ENCODE measurements at regions not wholly inside any gene's neighbourhood (a gene's known extent, or its start where the extent isn't known, plus 50 kb on each side); places are given as distances from the start of the nearest gene placed in this dataset.
A peak's percentile ranks its signal among the peaks of the same experiment; 100 is the strongest.
"Not testable (repeated sequence)": the region's sequence is repeated elsewhere in the genome, so short reads cannot be mapped to it uniquely, and the experiment has no call there.

DNA sequence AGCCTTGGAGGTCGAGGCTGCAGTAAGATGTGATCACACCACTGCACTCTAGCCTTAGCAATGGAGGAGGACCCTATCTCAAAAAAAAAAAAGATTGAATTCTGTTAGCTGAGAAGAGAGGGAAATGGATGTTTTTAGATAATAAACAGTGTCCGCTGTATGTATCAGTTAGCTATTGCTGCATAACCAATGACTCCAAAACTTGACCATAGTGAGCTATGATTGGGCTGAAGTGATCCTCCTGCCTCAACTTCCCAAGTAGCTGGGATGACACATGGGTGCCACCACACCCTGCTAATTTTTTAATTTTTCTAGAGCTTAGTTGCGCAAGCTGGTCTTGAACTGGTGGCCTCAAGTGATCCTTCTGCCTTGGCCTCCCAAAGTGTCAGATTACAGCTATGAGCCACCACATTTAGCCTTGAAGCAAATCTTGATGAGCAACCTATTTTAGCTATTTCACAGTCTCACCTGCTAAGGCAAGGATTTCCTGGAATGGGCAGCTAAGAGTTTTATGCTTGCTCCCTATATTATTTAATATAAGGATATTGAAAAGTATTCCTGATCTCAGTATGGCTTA lies 68.3 kb upstream of the ATF7IP2 start:
- no peak for DNase-seq

DNA sequence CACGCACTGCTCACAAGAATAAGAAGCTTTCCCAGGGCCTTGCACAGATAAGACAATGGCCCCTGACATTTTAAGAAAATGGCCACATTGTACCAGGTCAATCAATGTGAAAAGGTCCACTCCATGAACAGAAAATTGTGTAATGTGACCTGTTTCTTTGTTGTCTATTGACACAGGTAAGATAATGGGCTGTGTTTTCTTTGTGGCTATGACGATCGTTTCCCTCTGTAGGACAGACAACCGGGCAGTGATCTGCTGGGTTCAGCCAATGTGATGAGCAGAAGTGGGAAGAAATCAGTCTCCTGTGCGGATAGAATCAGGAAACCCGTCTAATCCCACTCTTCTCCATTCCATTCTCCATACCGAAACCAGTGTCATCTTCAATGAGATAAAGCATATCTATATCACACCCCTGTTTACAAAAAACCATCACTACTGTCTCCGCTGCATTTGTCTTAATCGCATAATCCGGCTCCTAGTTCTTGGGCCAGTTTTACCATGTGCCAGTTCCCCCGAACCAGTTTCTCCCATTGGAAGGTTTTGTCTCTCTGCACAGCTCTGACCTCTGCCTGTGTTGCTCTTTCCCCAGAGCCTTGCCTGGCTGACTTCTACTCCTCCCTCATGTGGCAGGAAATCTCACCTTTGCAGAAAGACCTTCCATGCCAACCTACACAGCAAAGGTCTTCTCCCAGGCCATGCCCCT lies 66.9 kb upstream of the ATF7IP2 start:
- DNase-seq = peak; percentile 4

- no peak for DNase-seq
These were observed 64.2 kb upstream of the ATF7IP2 start for GRCh38 chr16:10321407-10322387.

- DNase-seq = no peak
These were observed 62.9 kb upstream of the ATF7IP2 start for GRCh38 chr16:10322723-10323527.

DNA sequence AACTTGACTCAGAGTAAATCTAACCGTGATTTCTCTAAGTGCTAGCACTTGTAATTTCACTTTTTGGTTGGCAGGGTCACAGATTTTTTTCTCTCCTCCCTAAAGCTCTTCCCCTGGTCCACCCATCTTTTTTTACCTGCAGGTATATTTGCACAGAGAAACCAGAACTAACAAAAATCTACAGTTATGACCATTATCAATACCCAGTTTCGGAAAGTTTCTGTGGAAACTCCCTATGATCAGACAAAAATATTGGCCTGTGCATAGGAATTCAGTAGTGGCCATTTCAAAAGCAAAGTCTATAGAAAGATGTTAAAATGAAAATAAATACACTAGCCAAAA lies 62.4 kb upstream of the ATF7IP2 start:
- no peak for DNase-seq

- no peak for DNase-seq
These were observed 61.7 kb upstream of the ATF7IP2 start for GRCh38 chr16:10324210-10324609.

DNA sequence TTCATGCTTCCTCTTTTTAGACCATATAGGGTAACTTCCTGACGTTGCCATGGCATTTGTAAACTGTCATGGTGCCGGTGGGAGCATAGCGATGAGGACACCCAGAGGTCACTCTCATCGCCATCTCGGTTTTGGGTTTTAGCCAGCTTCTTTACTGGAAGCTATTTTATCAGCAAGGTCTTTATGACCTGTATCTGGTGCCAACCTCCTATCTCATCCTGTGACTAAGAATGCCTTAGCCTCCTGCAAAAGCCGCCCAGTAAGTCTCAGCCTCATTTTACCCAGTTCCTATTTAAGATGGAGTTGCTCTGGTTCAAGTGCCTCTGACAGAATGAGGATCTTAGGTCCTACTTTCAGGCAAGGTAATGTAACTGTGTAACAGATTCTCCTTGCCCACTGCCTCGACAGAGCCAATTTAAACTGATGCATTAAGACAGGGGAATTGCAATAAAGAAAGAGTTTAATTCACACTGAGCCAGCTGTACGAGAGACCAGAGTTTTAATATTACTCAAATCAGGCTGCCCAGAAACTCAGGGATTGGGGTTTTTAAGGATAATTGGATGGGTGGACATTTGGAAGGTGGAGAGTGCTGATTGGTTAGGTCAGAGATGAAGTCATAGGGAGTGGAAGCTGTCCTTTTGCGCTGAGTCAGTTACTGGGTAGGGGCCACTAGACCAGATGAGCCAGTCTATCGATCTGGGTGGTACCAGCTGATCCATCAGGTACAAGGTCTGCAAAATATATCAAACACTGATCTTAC lies 59.9 kb upstream of the ATF7IP2 start:
- DNase-seq = no peak

DNA sequence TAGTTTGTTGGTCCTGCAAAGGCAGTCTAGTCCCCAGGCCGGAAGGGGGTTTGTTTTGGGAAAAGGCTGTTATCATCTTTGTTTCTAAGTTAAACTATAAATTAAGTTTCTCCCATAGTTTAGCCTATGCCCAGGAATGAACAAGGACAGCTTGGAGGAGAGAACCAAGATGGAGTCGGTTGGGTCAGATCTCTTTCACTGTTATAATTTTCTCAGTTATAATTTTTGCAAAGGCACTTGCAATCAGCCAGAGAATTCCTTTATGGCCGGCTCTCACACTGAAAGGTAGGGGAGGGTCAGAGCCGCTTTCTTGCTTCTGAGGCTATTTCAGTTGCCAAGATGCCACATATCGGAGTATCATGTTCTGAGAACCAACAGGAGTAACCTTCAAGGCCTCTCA lies 59.2 kb upstream of the ATF7IP2 start:
- no peak for DNase-seq

DNA sequence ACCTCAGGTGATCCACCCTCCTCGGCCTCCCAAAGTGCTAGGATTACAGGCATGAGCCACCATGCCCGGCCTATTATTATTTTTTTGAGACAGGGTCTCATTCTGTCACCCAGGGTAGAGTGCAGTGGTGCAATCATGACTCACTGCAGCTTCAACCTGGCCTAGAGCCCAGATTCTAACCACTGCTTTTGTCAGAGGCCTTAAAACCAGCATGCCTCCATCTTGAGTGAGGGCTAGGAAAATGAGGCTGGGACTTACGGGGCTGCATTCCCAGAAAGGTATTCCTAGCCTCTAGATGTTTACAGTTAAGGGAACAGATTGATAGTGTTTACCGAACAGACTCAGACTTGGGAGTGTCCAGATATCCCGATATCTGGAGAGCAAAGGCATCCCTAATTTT lies 57.6 kb upstream of the ATF7IP2 start:
- not testable (repeated sequence) for DNase-seq

DNA sequence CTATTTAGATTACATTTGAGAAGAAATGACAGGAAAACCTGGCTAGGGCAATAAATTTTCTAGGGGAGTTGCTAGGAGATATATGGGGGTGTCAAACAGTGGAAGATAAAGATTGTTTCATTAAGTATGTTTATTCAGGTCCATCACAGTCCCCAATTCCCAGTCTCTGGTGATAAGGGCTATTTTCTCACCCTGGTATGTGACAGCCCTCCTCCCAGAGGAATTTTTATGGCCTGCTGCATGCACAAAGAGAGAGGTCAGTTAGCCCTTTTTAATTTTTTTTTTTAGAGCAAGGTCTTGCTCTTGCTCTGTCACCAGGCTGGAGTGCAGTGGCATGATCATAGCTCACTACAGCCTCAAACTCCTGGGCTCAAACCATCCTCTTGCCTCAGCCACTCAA lies 53.6 kb upstream of the ATF7IP2 start:
- DNase-seq = no peak

GRCh38 chr16:10332775-10333174 lies 53.1 kb upstream of the ATF7IP2 start:
- no peak for DNase-seq

GRCh38 chr16:10333321-10334032 lies 52.4 kb upstream of the ATF7IP2 start:
- DNase-seq = no peak

DNA sequence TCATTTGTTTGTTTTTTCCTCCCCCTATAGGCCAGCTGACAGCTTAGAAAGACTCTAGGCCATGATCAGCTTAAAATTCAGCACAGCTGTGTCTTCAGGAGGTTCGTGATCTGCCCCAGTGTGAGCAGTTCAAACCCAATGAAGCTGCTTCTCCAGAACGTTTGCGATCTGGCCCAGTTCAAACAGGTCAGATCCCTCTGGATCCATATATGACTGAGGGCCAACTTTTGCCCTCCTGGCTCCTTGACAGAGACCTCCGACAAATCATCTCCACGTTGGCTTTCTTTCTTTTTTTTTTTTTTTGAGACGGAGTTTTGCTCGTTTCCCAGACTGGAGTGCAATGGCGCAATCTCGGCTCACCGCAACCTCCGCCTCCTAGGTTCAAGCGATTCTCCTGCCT lies 50.2 kb upstream of the ATF7IP2 start:
- DNase-seq = no peak

Data from DMS153 (cell line).